NT2/D1 (cell line): ENCODE measurements at regions not wholly inside any gene's neighbourhood (a gene's known extent, or its start where the extent isn't known, plus 50 kb on each side); places are given as distances from the start of the nearest gene placed in this dataset.

Experiments
- DNase-seq: peaks from one replicate; pipeline ENCODE4 v3.0.0-alpha.2; 2011; ENCODE audit warnings: low read depth, low spot score
- H3K27me3 ChIP-seq: 2 replicates; pipeline ENCODE4 v1.6.0; 2011; ENCODE audit warnings: mild to moderate bottlenecking; ENCODE audit not compliant: insufficient read length, insufficient read depth
- H3K36me3 ChIP-seq: 2 replicates; pipeline ENCODE4 v1.6.1; 2011; ENCODE audit warnings: mild to moderate bottlenecking, low read length, mixed read lengths; ENCODE audit not compliant: insufficient read depth, insufficient read length
- H3K4me1 ChIP-seq: 2 replicates; pipeline ENCODE4 v1.5.1; 2011; ENCODE audit not compliant: insufficient read depth, insufficient read length
- H3K4me3 ChIP-seq: 2 replicates; pipeline ENCODE4 v1.5.1; 2011; ENCODE audit warnings: low read depth; ENCODE audit not compliant: insufficient read length
- H3K9ac ChIP-seq: 2 replicates; pipeline ENCODE4 v1.6.0; 2011; ENCODE audit warnings: low read depth; ENCODE audit not compliant: insufficient read length
- H3K9me3 ChIP-seq: 2 replicates; pipeline ENCODE4 v1.5.1; 2011; ENCODE audit warnings: mild to moderate bottlenecking, low read length; ENCODE audit not compliant: insufficient read depth
- SUZ12 ChIP-seq: IDR thresholded peaks from 2 replicates; pipeline ENCODE4 v1.6.1; 2011; ENCODE audit not compliant: insufficient read length, insufficient read depth; ENCODE audit errors: extremely low read depth
- YY1 ChIP-seq: IDR thresholded peaks from 2 replicates; pipeline ENCODE4 v1.6.1; 2011; ENCODE audit not compliant: insufficient read length, insufficient read depth
- ZNF274 ChIP-seq: IDR thresholded peaks from 2 replicates; pipeline ENCODE4 v1.6.1; 2011; ENCODE audit warnings: mild to moderate bottlenecking, low read depth, low read length

DNA sequence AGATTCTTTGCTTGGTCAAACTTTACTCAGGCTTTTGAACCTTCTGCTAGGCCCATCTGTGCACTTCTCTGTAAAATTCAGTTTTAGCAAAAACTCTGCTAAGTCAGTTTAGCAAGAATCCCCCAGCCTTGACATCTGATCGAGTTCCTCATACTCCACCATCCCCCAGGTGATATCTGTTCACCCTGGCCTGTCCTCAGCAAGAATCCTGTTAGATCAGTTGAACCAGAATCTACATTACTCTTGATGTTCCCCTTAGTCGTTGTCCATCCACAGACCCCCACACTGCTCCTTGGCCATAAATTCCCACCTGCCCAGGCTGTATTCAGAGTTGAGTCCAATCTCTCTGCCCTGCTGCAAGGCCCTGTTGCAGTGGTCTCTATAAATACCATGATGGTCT, 162.6 kb downstream of the ZNF674 start:
- H3K27me3 ChIP-seq: no peaks in the 10 kb centered on the region
- H3K9ac ChIP-seq: no peak overlapping the region
- no peak overlapping the region for H3K4me3 ChIP-seq
- TF ChIP-seq YY1: no peak
- no peak for TF ChIP-seq SUZ12
- no peak for TF ChIP-seq ZNF274
- H3K4me1 ChIP-seq: no peaks in the 10 kb centered on the region
- no peaks in the 10 kb centered on the region for H3K36me3 ChIP-seq
- H3K9me3 ChIP-seq: 0 out of 2 replicates have a peak, but pooled peaks cover 13% of the 10 kb centered on the region
- no peak for DNase-seq

DNA sequence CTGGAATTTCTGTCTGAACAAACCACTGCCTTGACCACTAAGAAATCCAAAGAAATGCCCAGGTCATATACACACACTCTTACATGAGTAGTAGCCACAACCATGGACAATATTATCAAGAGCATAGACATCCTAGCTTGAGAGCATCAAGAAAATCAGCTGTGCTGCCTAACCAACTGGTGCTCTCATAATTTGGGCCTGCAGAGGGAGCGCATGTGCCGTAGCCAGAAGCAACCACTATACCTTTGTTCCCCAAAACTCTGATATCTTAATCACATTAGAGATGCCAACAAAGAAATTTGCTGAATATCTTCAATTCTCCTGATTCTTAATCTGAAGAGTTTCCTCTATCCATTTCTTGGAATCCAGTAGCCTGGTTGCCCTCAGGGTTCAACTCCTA, 163.6 kb downstream of the ZNF674 start:
- Histone ChIP-seq H3K4me3 (no peak overlapping the region), H3K9ac (no peak overlapping the region), H3K36me3 (no peaks in the 10 kb centered on the region), H3K4me1 (no peaks in the 10 kb centered on the region), H3K9me3 (0 out of 2 replicates have a peak, but pooled peaks cover 13% of the 10 kb centered on the region), H3K27me3 (no peaks in the 10 kb centered on the region)
- DNase-seq: peak; percentile 13
- TF ChIP-seq ZNF274: no peak
- no peak for TF ChIP-seq YY1
- no peak for TF ChIP-seq SUZ12

DNA sequence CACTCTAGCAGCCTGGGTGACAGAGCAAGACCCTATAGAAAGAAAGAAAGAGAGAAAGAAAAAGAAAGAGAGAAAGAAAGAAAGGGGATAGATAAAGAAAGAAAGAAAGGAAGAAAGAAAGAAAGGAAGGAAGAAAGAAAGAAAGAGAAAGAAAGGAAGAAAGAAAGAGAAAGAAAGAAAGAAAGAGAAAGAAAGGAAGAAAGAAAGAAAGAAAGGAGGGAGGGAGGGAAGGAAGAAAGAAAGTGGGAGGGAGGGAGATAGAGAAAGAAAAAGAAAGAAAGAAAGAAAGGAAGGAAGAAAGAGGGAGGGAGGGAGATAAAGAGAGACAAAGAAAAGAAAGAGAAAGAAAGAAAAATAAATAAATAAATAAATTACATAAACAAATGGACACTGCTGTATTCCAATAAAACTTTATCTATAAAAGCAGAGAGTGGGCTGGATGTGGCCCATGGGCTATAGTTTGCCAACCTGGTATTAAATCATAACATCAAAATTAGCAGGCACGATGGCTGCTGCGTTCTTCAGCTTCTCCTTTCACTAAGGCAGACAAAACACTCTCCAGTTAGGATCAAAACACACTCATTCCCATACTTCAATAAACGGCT, 165.0 kb downstream of the ZNF674 start:
- no peak overlapping the region for H3K9ac ChIP-seq
- H3K9me3 ChIP-seq: 0 out of 2 replicates have a peak, but pooled peaks cover 13% of the 10 kb centered on the region
- H3K36me3 ChIP-seq: no peaks in the 10 kb centered on the region
- H3K27me3 ChIP-seq: no peaks in the 10 kb centered on the region
- H3K4me3 ChIP-seq: no peak overlapping the region
- H3K4me1 ChIP-seq: no peaks in the 10 kb centered on the region
- no peak for DNase-seq
- TF ChIP-seq YY1 (no peak), SUZ12 (no peak), ZNF274 (no peak)

DNA sequence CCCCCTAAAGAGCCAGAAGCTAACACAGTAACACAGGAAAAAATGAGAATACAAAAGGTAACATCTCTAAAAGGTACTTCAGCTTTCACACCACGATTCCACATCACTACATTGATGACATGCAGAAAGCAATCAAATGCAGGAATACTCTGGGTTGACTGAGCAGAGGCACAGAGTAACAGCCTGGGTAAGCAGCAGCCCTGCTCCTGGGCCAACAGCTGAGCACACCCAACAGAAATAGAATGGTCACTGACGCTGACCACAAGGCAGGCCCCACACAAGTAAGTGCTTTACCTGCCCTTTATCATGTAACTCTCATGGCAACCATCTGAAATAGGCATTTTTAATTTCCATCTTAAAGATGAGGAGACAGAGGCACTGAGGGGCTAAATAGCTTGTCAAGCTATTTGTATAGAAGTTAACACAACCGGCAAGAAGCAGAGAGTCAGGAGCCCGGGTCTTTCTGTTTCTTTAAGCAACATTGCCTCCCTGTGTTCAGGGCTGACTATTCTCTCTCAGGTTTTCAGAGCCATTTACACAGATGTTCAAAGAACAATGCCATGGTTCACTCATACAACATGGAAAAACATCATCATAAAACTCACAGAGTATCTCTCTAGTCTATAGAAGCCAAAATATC, 168.9 kb downstream of the ZNF674 start:
- no peaks in the 10 kb centered on the region for H3K36me3 ChIP-seq
- H3K4me3 ChIP-seq: no peak overlapping the region
- DNase-seq: peak; percentile 54
- H3K4me1 ChIP-seq: no peaks in the 10 kb centered on the region
- H3K9me3 ChIP-seq: 0 out of 2 replicates have a peak, but pooled peaks cover 13% of the 10 kb centered on the region
- H3K9ac ChIP-seq: peak overlapping the region; percentile 12
- no peak for TF ChIP-seq ZNF274
- TF ChIP-seq SUZ12: no peak
- TF ChIP-seq YY1: no peak
- H3K27me3 ChIP-seq: no peaks in the 10 kb centered on the region

DNA sequence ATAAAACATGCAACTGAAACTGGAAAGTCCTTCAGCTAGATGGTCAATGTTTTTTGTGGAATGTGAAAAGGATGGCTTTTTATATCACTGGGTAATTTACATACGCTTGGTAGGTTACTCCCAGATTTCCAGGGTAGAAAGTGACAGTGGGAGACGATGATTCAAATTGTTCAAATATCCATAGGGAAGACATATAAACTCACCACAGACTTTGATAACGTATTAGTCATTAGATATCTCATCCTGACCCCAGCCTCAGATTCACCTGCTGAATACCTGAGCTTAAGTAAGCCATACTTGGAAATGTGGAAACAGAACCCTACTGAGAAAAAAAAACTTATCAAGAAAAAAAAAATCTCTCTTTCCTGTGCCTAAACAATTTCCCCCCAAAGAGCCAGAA, 169.4 kb downstream of the ZNF674 start:
- DNase-seq: no peak
- no peaks in the 10 kb centered on the region for H3K27me3 ChIP-seq
- no peaks in the 10 kb centered on the region for H3K36me3 ChIP-seq
- no peak overlapping the region for H3K9ac ChIP-seq
- H3K4me1 ChIP-seq: no peaks in the 10 kb centered on the region
- H3K9me3 ChIP-seq: 0 out of 2 replicates have a peak, but pooled peaks cover 13% of the 10 kb centered on the region
- no peak overlapping the region for H3K4me3 ChIP-seq
- no peak for TF ChIP-seq YY1
- no peak for TF ChIP-seq SUZ12
- TF ChIP-seq ZNF274: no peak

DNA sequence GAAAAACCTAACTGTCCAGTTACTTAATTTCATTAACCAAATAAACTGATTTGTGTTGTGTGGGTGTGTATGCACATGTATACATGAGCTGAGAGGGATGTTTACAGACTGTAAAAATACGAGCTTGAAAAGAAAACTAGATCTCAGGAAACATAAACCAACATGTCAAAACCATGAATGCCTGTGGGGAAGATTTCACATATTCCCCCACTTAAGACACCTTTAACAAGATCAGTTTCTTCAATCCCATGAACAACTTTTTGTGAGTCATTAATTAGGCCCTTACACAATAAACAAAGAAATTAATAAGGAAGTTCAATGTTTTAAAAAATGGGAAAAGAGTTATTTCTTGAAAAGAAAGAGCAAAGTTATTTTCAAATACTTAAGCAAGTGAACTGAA, 170.8 kb downstream of the ZNF674 start:
- H3K27me3 ChIP-seq: no peaks in the 10 kb centered on the region
- no peaks in the 10 kb centered on the region for H3K4me1 ChIP-seq
- H3K9me3 ChIP-seq: 0 out of 2 replicates have a peak, but pooled peaks cover 11% of the 10 kb centered on the region
- no peaks in the 10 kb centered on the region for H3K36me3 ChIP-seq
- no peak overlapping the region for H3K9ac ChIP-seq
- no peak overlapping the region for H3K4me3 ChIP-seq
- TF ChIP-seq SUZ12 (no peak), ZNF274 (no peak)
- DNase-seq: no peak

DNA sequence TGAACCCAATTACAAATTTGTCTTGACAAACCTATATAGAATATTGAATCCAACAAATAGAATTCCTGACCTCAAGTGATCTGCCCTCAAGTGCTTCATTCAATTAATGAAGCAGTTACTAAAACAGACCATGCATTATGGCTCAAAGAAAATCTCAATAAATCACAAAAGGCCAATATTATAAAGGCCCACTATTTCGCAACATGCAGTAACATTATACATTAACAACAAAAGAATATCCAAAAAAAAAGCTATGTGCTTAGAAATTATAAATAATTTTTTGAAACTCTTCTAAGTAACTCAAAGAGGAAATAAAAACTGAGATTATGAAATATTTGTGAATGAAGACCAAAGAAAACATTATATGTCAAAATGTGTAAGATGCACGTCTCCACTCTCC, 177.7 kb downstream of the ZNF674 start:
- Histone ChIP-seq H3K36me3 (no peaks in the 10 kb centered on the region), H3K9ac (no peak overlapping the region), H3K4me1 (no peaks in the 10 kb centered on the region), H3K9me3 (no peaks in the 10 kb centered on the region), H3K27me3 (no peaks in the 10 kb centered on the region), H3K4me3 (no peak overlapping the region)
- no peak for TF ChIP-seq ZNF274
- no peak for DNase-seq
